ENCODE measurements at regions not wholly inside any gene's neighbourhood (a gene's known extent, or its start where the extent isn't known, plus 50 kb on each side); places are given as distances from the start of the nearest gene placed in this dataset.
"Not testable (repeated sequence)": the region's sequence is repeated elsewhere in the genome, so short reads cannot be mapped to it uniquely, and the experiment has no call there.

GRCh38 chr3:177705976-177706823 is 508.9 kb upstream of the TBL1XR1 start:
- Mint-ChIP-seq H3K27ac (peak overlapping the region in 2 of 3 experiments; percentile 58 to 72), H3K27me3 (ENCODE audit: low read depth) (no peaks in the 10 kb centered on the region), H3K4me3 (no peak overlapping the region), H3K36me3 (ENCODE audit: low read depth) (no peaks in the 10 kb centered on the region), H3K9me3 (peaks cover 3% of the 10 kb centered on the region), H3K4me1 (peaks cover 57% of the 10 kb centered on the region)
- no peak for TF ChIP-seq CTCF (IDR thresholded peaks at IDR 0.05; ENCODE audit: unreplicated experiment in 3 of 3)

GRCh38 chr3:177709470-177709869 is 512.2 kb upstream of the TBL1XR1 start:
- H3K9me3 Mint-ChIP-seq; H3K27ac Mint-ChIP-seq; H3K27me3 Mint-ChIP-seq (ENCODE audit: low read depth); H3K36me3 Mint-ChIP-seq (ENCODE audit: low read depth); H3K4me3 Mint-ChIP-seq: not testable (repeated sequence)
- H3K4me1 Mint-ChIP-seq: peaks cover 58% of the 10 kb centered on the region

GRCh38 chr3:177710506-177710905 is 513.2 kb upstream of the TBL1XR1 start:
- H3K27me3 Mint-ChIP-seq (ENCODE audit: low read depth): no peaks in the 10 kb centered on the region
- no peaks in the 10 kb centered on the region for H3K36me3 Mint-ChIP-seq (ENCODE audit: low read depth)
- peaks cover 3% of the 10 kb centered on the region for H3K9me3 Mint-ChIP-seq
- peak overlapping the region in 1 of 3 experiments; percentile 2 for H3K27ac Mint-ChIP-seq
- peaks cover 54% of the 10 kb centered on the region for H3K4me1 Mint-ChIP-seq
- TF ChIP-seq CTCF (IDR thresholded peaks at IDR 0.05; ENCODE audit: unreplicated experiment in 3 of 3): no peak
- no peak overlapping the region for H3K4me3 Mint-ChIP-seq

- H3K27ac Mint-ChIP-seq: peak overlapping the region; percentile 2 to 15 (median 15)
- peaks cover 50% of the 10 kb centered on the region for H3K4me1 Mint-ChIP-seq
- peaks cover 3% of the 10 kb centered on the region for H3K9me3 Mint-ChIP-seq
- TF ChIP-seq CTCF (IDR thresholded peaks at IDR 0.05; ENCODE audit: unreplicated experiment in 3 of 3): no peak
- H3K36me3 Mint-ChIP-seq (ENCODE audit: low read depth): no peaks in the 10 kb centered on the region
- H3K27me3 Mint-ChIP-seq (ENCODE audit: low read depth): no peaks in the 10 kb centered on the region
- H3K4me3 Mint-ChIP-seq: no peak overlapping the region
These were observed 514.4 kb upstream of the TBL1XR1 start for GRCh38 chr3:177711637-177712036.

GRCh38 chr3:177713928-177714900 is 516.9 kb upstream of the TBL1XR1 start:
- Mint-ChIP-seq H3K27me3 (ENCODE audit: low read depth) (no peaks in the 10 kb centered on the region), H3K27ac (peak overlapping the region in 2 of 3 experiments; percentile 16 to 22), H3K4me1 (peaks cover 40% of the 10 kb centered on the region), H3K4me3 (no peak overlapping the region), H3K36me3 (ENCODE audit: low read depth) (no peaks in the 10 kb centered on the region), H3K9me3 (peaks cover under 1% of the 10 kb centered on the region)
- no peak for TF ChIP-seq CTCF (IDR thresholded peaks at IDR 0.05; ENCODE audit: unreplicated experiment in 3 of 3)

- peaks cover 40% of the 10 kb centered on the region for H3K4me1 Mint-ChIP-seq
- H3K9me3 Mint-ChIP-seq: no peaks in the 10 kb centered on the region
- no peak overlapping the region for H3K27ac Mint-ChIP-seq
- no peaks in the 10 kb centered on the region for H3K27me3 Mint-ChIP-seq (ENCODE audit: low read depth)
- H3K4me3 Mint-ChIP-seq: no peak overlapping the region
- TF ChIP-seq CTCF (IDR thresholded peaks at IDR 0.05; ENCODE audit: unreplicated experiment in 3 of 3): no peak
- no peaks in the 10 kb centered on the region for H3K36me3 Mint-ChIP-seq (ENCODE audit: low read depth)
These were observed 517.7 kb upstream of the TBL1XR1 start for GRCh38 chr3:177714945-177715344.

Measured in nephron (organoid).